PC-3 (cell line): ENCODE measurements at regions not wholly inside any gene's neighbourhood (a gene's known extent, or its start where the extent isn't known, plus 50 kb on each side); places are given as distances from the start of the nearest gene placed in this dataset.

Source experiments
- ATAC-seq: fragments of 200-7000 bp; cut with Tn5 transposase; 2 replicates; pipeline ENCODE4 v1.9.1; 2020; ENCODE audit warnings: mild to moderate bottlenecking, moderate library complexity
- BruUV-seq: library from RNA; stranded (reverse); fragments of 400-500 nt; replicated peaks from 2 replicates; lab custom pipeline; 2021; lab: Mats Ljungman, UMichigan
- CTCF ChIA-PET: fragments of 300-600 bp; sonication (Branson Sonifier 250); formaldehyde crosslinking; loops from one replicate; lab custom pipeline; 2022; ENCODE audit warnings: antibody characterized with exemption; lab: Charles Lee
- POLR2A ChIA-PET: fragments of 300-600 bp; sonication (Branson Sonifier 250); formaldehyde crosslinking; loops from one replicate; lab custom pipeline; 2022; ENCODE audit warnings: antibody characterized with exemption; ENCODE audit not compliant: unreplicated experiment; lab: Charles Lee
- DNase-seq: peaks from one replicate; pipeline ENCODE4 v3.0.0-alpha.2; 2015
- H2AFZ ChIP-seq: fragments of 300-600 bp; sonication (generic); 2 replicates; pipeline ENCODE4 v1.6.0; 2016; ENCODE audit warnings: antibody characterized with exemption, low read length
- H3F3A ChIP-seq: fragments of 300-600 bp; sonication (generic); one replicate; pipeline ENCODE4 v1.6.0; 2017; ENCODE audit warnings: antibody characterized with exemption, low read length, control low read depth, mild to moderate bottlenecking; ENCODE audit not compliant: unreplicated experiment
- H3K27ac ChIP-seq: fragments of 300-600 bp; sonication (generic); 2 replicates; pipeline ENCODE4 v1.5.1; 2016; ENCODE audit warnings: mild to moderate bottlenecking, low read length
- H3K27me3 ChIP-seq: fragments of 300-600 bp; sonication (generic); 2 replicates; pipeline ENCODE4 v1.6.1; 2016; ENCODE audit warnings: low read length, mixed read lengths
- H3K36me3 ChIP-seq: fragments of 300-600 bp; sonication (generic); 2 replicates; pipeline ENCODE4 v1.6.1; 2016; ENCODE audit warnings: low read depth, mixed run types, low read length, mixed read lengths
- H3K4me1 ChIP-seq: fragments of 300-600 bp; sonication (generic); 2 replicates; pipeline ENCODE4 v1.5.1; 2016; ENCODE audit warnings: low read length; ENCODE audit not compliant: insufficient read depth
- H3K4me2 ChIP-seq: fragments of 300-600 bp; sonication (generic); 2 replicates; pipeline ENCODE4 v1.6.0; 2016; ENCODE audit warnings: low read length
- H3K4me3 ChIP-seq: fragments of 300-600 bp; sonication (generic); 2 replicates; pipeline ENCODE4 v1.5.1; 2016; ENCODE audit warnings: mild to moderate bottlenecking, low read length, mixed read lengths
- H3K79me2 ChIP-seq: fragments of 300-600 bp; sonication (generic); 2 replicates; pipeline ENCODE4 v1.6.1; 2017; ENCODE audit warnings: low read length, mixed read lengths
- H3K9ac ChIP-seq: fragments of 300-600 bp; sonication (generic); 2 replicates; pipeline ENCODE4 v1.6.0; 2016; ENCODE audit warnings: mild to moderate bottlenecking, low read length
- H3K9me2 ChIP-seq: fragments of 300-600 bp; sonication (generic); replicated peaks from 2 replicates; pipeline ENCODE4 v1.6.1; 2016; ENCODE audit warnings: mixed run types, low read length, mixed read lengths
- H3K9me3 ChIP-seq: fragments of 300-600 bp; sonication (generic); 2 replicates; pipeline ENCODE4 v1.6.1; 2016; ENCODE audit warnings: low read length, mixed read lengths
- H4K20me1 ChIP-seq: fragments of 300-600 bp; sonication (generic); 2 replicates; pipeline ENCODE4 v1.6.1; 2016; ENCODE audit warnings: low read length, mixed read lengths
- EZH2 ChIP-seq: fragments of 300-600 bp; sonication (generic); IDR thresholded peaks from one replicate; pipeline ENCODE4 v1.6.1; 2017; ENCODE audit warnings: antibody characterized with exemption, mild to moderate bottlenecking, low read length; ENCODE audit not compliant: unreplicated experiment
- EZH2phosphoT487 ChIP-seq: fragments of 300-600 bp; sonication (generic); IDR thresholded peaks from 2 replicates; pipeline ENCODE4 v1.6.1; 2018; ENCODE audit warnings: mild to moderate bottlenecking, antibody characterized with exemption, low read length, borderline replicate concordance
- intact Hi-C: fragments of 100-400 bp; cut with micrococcal nuclease; formaldehyde crosslinking; loops from 2 replicates; pipeline ENCODE4 v1.9.0; 2023
- TF ChIP-seq, protein P1 (sequence below): fragments of 300-600 bp; sonication (generic); conservative IDR thresholded peaks from 2 replicates; pipeline ENCODE4 v1.5.1; 2017; ENCODE audit warnings: antibody characterized with exemption, low read depth, mild to moderate bottlenecking, low read length

DNA sequence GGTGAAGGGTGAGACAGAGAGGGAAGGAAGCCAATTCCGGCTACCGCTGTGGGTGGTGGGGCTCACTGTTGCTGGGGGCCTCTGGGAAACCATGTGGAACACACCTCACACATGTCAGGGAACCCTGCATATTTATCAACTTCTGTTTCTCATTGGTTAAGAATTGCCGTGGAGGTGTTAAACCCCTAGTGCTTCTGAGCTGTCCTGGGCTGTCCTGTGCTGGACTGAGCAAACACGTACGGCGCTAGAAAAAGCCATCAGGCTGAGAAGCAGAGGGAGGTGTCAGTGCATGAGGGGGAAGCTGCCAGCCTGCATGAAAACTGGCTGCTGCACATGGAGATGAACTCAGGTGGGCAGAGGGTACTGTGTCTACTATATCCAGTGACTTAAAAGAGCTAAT is 103.9 kb upstream of the JAG1 start:
- no TSS peak for BruUV-seq
- ATAC-seq (no peak), DNase-seq (no peak)
- Histone ChIP-seq H3K9me2 (no peaks in the 10 kb centered on the region), H3K4me1 (no peaks in the 10 kb centered on the region), H3K4me3 (no peak overlapping the region), H3K27me3 (no peaks in the 10 kb centered on the region), H2AFZ (no peak overlapping the region), H4K20me1 (no peaks in the 10 kb centered on the region), H3K79me2 (no peaks in the 10 kb centered on the region), H3F3A (no peaks in the 10 kb centered on the region), H3K9me3 (no peaks in the 10 kb centered on the region), H3K9ac (no peak overlapping the region), H3K36me3 (no peaks in the 10 kb centered on the region), H3K4me2 (no peak overlapping the region), H3K27ac (no peak overlapping the region)
- ChIA-PET POLR2A (no interaction called here), CTCF (no interaction called here)
- TF ChIP-seq EZH2phosphoT487 (no peak), EZH2 (no peak)
- TF ChIP-seq, protein P1, sequence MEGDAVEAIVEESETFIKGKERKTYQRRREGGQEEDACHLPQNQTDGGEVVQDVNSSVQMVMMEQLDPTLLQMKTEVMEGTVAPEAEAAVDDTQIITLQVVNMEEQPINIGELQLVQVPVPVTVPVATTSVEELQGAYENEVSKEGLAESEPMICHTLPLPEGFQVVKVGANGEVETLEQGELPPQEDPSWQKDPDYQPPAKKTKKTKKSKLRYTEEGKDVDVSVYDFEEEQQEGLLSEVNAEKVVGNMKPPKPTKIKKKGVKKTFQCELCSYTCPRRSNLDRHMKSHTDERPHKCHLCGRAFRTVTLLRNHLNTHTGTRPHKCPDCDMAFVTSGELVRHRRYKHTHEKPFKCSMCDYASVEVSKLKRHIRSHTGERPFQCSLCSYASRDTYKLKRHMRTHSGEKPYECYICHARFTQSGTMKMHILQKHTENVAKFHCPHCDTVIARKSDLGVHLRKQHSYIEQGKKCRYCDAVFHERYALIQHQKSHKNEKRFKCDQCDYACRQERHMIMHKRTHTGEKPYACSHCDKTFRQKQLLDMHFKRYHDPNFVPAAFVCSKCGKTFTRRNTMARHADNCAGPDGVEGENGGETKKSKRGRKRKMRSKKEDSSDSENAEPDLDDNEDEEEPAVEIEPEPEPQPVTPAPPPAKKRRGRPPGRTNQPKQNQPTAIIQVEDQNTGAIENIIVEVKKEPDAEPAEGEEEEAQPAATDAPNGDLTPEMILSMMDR, result no peak
- intact Hi-C loops, result no loop called here

- TF ChIP-seq EZH2phosphoT487, result no peak
- TF ChIP-seq, protein P1, result no peak
- no peak for TF ChIP-seq EZH2
- POLR2A ChIA-PET, result no interaction called here
- H3K9me3 ChIP-seq, result no peaks in the 10 kb centered on the region
These were observed 106.1 kb upstream of the JAG1 start for GRCh38 chr20:10779911-10780310.

DNA sequence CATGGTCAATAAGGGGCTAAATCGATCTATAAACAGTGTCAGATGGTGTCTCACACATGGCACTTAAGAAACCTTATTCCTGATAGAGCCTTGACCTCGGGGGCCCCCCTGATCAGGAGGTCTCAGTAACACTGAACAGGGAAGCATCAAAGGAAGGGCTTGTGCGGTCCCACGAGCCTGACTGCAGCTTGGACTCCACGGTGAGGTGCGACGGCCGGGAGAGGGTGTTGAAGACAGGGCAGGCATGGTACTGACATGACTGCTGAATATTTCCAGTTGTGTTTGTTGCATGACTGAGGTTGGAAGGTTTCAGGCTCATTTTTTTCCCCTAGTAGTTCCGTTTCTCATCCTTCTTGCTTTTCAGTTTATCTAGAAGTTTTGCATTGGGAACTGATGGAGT is 107.1 kb upstream of the JAG1 start:
- BruUV-seq, result no TSS peak
- H3K27me3 ChIP-seq, result no peaks in the 10 kb centered on the region
- POLR2A ChIA-PET, result no interaction called here
- DNase-seq (no peak), ATAC-seq (no peak)
- H3K9me3 ChIP-seq, result no peaks in the 10 kb centered on the region
- CTCF ChIA-PET, result interaction anchor here (0.5 kb wide), 1 partner anchor 540 kb away, joined by 4 read pairs; no protein-coding TSS in a partner anchor
- no peak overlapping the region for H3K4me3 ChIP-seq
- intact Hi-C loops, result no loop called here
- no peaks in the 10 kb centered on the region for H4K20me1 ChIP-seq
- no peak overlapping the region for H2AFZ ChIP-seq
- no peaks in the 10 kb centered on the region for H3K9me2 ChIP-seq
- TF ChIP-seq, protein P1, result no peak
- no peak for TF ChIP-seq EZH2phosphoT487
- no peak for TF ChIP-seq EZH2
- H3K36me3 ChIP-seq, result no peaks in the 10 kb centered on the region
- H3K9ac ChIP-seq, result no peak overlapping the region
- H3K79me2 ChIP-seq, result no peaks in the 10 kb centered on the region
- H3F3A ChIP-seq, result no peaks in the 10 kb centered on the region
- no peaks in the 10 kb centered on the region for H3K4me1 ChIP-seq
- H3K4me2 ChIP-seq, result no peak overlapping the region
- H3K27ac ChIP-seq, result no peak overlapping the region

More at GRCh38 chr20:10779911-10780310, 106.1 kb upstream of the JAG1 start:
- DNase-seq, result no peak
- H3K27ac ChIP-seq, result no peak overlapping the region
- no peaks in the 10 kb centered on the region for H3F3A ChIP-seq
- no peaks in the 10 kb centered on the region for H4K20me1 ChIP-seq
- BruUV-seq, result no TSS peak
- H3K4me2 ChIP-seq, result no peak overlapping the region
- no peak overlapping the region for H2AFZ ChIP-seq
- H3K36me3 ChIP-seq, result no peaks in the 10 kb centered on the region
- intact Hi-C loops, result no loop called here
- H3K79me2 ChIP-seq, result no peaks in the 10 kb centered on the region
- no peaks in the 10 kb centered on the region for H3K4me1 ChIP-seq
- no peaks in the 10 kb centered on the region for H3K27me3 ChIP-seq
- no peak for ATAC-seq
- no peak overlapping the region for H3K9ac ChIP-seq
- CTCF ChIA-PET, result interaction anchor here (0.6 kb wide), 1 partner anchor 463 kb away, joined by 3 read pairs; no protein-coding TSS in a partner anchor
- no peaks in the 10 kb centered on the region for H3K9me2 ChIP-seq
- H3K4me3 ChIP-seq, result no peak overlapping the region
